Skeletal muscle satellite cell (primary cell): ENCODE measurements at regions not wholly inside any gene's neighbourhood (a gene's known extent, or its start where the extent isn't known, plus 50 kb on each side); places are given as distances from the start of the nearest gene placed in this dataset.

ENCODE experiments used
- H3K27me3 ChIP-seq: 2 replicates; pipeline ENCODE4 v1.7.0; 2013; ENCODE audit warnings: low read length; ENCODE audit not compliant: control insufficient read depth, insufficient read depth
- H3K36me3 ChIP-seq: 2 replicates; pipeline ENCODE4 v1.7.0; 2013; ENCODE audit warnings: mild to moderate bottlenecking, control low read depth, low read length; ENCODE audit not compliant: insufficient read depth
- H3K4me1 ChIP-seq: 2 replicates; pipeline ENCODE4 v1.7.0; 2013; ENCODE audit warnings: low read length; ENCODE audit not compliant: control insufficient read depth, insufficient read depth
- H3K4me2 ChIP-seq: 2 replicates; pipeline ENCODE4 v1.7.0; 2013; ENCODE audit warnings: mild to moderate bottlenecking, low read length
- H3K4me3 ChIP-seq: 2 replicates; pipeline ENCODE4 v1.7.0; 2013; ENCODE audit warnings: low read length
- H3K9ac ChIP-seq: 2 replicates; pipeline ENCODE4 v1.7.0; 2013; ENCODE audit warnings: mild to moderate bottlenecking, low read depth, low read length, moderate library complexity
- H3K9me3 ChIP-seq: replicated peaks from 2 replicates; pipeline ENCODE4 v1.7.0; 2013; ENCODE audit warnings: mild to moderate bottlenecking, control low read depth, low read length

GRCh38 chr18:22634464-22634863 is 216.7 kb upstream of the CTAGE1 start:
- Histone ChIP-seq H3K9me3 (no peaks in the 10 kb centered on the region), H3K27me3 (no peaks in the 10 kb centered on the region), H3K4me1 (peaks cover 13% of the 10 kb centered on the region), H3K4me3 (no peak overlapping the region), H3K4me2 (no peak overlapping the region), H3K9ac (no peak overlapping the region), H3K36me3 (no peaks in the 10 kb centered on the region)

DNA sequence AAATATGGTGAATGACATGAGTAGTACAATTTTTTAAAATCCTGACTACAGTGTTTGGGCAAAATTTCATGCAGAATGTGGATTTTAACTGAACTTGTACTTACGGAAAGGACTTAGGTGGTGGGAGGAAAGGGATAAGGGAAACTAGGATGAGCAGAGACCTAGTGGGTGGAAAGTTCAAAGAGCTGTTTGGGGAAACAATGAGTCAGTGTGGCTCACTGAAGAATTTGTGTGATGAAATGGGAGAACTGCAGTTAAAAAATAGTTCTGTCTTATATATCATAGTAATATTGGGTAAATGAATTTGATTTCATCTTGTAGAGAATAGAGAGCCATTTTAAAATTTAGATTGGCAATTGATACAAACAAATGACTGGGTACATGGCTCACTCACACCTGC is 220.1 kb upstream of the CTAGE1 start:
- Histone ChIP-seq H3K4me1 (peaks cover 22% of the 10 kb centered on the region), H3K4me3 (no peak overlapping the region), H3K9me3 (no peaks in the 10 kb centered on the region), H3K36me3 (no peaks in the 10 kb centered on the region), H3K9ac (no peak overlapping the region), H3K27me3 (no peaks in the 10 kb centered on the region), H3K4me2 (no peak overlapping the region)

DNA sequence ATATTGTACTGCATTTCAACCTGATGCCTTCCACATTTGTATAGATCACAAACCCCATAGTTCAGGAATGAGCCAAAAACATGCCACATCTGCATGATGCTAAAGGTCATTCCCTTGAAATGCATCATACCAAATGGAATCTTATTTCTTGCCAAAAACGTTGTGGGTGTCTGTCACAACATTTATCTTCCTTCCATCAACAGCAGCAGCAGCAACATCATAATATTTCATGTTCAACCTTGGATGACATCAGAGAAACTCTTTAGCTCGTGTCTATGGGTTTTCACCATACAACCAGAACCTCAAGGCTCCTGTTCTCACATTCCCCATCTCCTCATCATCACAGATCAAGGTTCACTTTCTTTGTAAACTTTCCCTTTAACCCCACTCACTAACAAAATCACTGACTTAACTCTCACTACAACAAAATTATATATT is 221.3 kb upstream of the CTAGE1 start:
- Histone ChIP-seq H3K9me3 (no peaks in the 10 kb centered on the region), H3K4me2 (no peak overlapping the region), H3K9ac (no peak overlapping the region), H3K27me3 (no peaks in the 10 kb centered on the region), H3K4me3 (no peak overlapping the region), H3K36me3 (no peaks in the 10 kb centered on the region), H3K4me1 (peaks cover 22% of the 10 kb centered on the region)

DNA sequence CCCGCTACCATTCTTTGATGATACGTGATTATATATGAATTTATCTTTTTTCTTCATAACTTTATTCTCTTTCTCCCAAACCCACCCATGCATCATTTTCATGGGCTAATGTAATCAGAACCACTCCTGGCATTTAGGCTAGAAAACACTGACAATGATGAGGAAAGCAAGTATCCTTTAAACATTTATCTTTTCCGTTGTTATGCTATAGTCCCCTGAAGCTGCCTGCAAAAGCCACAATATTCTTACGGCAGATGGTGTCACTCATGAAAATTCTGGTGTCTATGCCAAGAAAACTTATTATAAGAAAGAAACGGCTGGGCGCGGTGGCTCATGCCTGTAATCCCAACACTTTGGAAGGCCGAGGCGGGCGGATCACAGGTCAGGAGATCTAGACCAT is 221.8 kb upstream of the CTAGE1 start:
- no peak overlapping the region for H3K4me3 ChIP-seq
- H3K36me3 ChIP-seq: no peaks in the 10 kb centered on the region
- peaks cover 22% of the 10 kb centered on the region for H3K4me1 ChIP-seq
- no peak overlapping the region for H3K4me2 ChIP-seq
- no peak overlapping the region for H3K9ac ChIP-seq
- no peaks in the 10 kb centered on the region for H3K27me3 ChIP-seq
- no peaks in the 10 kb centered on the region for H3K9me3 ChIP-seq

- H3K36me3 ChIP-seq: no peaks in the 10 kb centered on the region
- H3K4me1 ChIP-seq: peaks cover 22% of the 10 kb centered on the region
- no peaks in the 10 kb centered on the region for H3K9me3 ChIP-seq
- H3K27me3 ChIP-seq: no peaks in the 10 kb centered on the region
- no peak overlapping the region for H3K4me3 ChIP-seq
- H3K9ac ChIP-seq: no peak overlapping the region
- H3K4me2 ChIP-seq: no peak overlapping the region
Observed at GRCh38 chr18:22640281-22640842, 222.6 kb upstream of the CTAGE1 start.

DNA sequence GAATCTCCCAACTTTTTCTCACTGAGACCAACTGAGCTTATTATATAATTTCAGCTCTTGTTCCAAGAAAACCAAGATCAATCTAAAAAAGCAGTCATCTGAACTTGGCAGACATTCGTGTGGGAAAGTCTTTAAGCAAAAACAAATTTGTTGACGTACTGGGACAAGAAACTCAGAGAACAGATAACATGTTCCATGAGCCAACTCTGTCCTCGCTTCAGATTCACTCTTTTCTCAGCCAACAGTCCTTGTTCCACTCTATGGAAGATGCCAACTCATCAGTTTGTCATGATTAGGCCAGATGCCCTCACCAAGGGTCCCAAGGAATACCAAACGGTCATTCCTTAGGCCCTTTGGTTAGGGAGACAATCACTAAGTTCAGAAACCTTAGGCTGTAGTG is 224.2 kb upstream of the CTAGE1 start:
- Histone ChIP-seq H3K4me3 (no peak overlapping the region), H3K4me2 (no peak overlapping the region), H3K27me3 (no peaks in the 10 kb centered on the region), H3K9me3 (no peaks in the 10 kb centered on the region), H3K9ac (no peak overlapping the region), H3K4me1 (peaks cover 22% of the 10 kb centered on the region), H3K36me3 (no peaks in the 10 kb centered on the region)

- Histone ChIP-seq H3K4me3 (no peak overlapping the region), H3K9me3 (no peaks in the 10 kb centered on the region), H3K9ac (no peak overlapping the region), H3K4me2 (no peak overlapping the region), H3K4me1 (peaks cover 14% of the 10 kb centered on the region), H3K36me3 (no peaks in the 10 kb centered on the region), H3K27me3 (no peaks in the 10 kb centered on the region)
Observed at GRCh38 chr18:22643731-22644130, 226.0 kb upstream of the CTAGE1 start.

DNA sequence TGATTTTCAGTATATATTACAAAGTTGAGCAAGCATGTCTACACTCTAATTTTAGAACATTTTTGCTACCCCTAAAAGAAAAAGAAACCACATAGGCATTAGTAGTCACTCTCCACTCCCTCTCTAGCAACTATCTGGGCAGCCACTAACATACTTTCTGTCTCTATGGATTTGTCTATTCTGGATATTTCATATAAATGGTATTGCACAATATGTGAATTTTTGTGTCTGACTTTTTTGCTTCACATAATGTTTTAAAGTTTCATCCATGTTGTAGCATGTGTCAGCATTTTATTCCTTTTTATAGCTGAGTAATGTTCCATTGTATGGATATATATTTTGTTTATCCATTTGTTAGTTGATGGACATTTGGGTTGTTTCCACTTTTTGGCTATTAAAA is 232.5 kb upstream of the CTAGE1 start:
- Histone ChIP-seq H3K9ac (no peak overlapping the region), H3K4me1 (no peaks in the 10 kb centered on the region), H3K9me3 (no peaks in the 10 kb centered on the region), H3K36me3 (no peaks in the 10 kb centered on the region), H3K4me3 (no peak overlapping the region), H3K4me2 (no peak overlapping the region), H3K27me3 (no peaks in the 10 kb centered on the region)

DNA sequence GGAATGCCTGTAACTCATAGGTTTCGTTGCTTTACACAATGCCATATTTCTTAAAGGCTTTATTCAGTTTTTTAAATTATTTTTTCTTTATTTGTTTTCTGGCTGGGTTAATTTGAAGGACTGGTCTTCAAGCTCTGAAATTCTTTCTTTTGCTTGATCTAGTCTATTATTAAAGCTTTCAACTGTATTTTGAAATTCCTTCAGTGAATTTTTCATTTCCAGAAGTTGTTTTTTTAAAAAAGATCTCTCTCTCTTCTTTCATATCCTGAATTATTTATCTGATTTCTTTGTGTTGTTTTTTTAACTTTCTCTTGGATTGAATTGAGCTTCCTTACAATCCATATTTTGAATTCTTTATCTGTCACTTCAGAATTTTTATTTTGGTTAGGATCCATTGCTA is 239.9 kb upstream of the CTAGE1 start:
- Histone ChIP-seq H3K27me3 (no peaks in the 10 kb centered on the region), H3K9ac (no peak overlapping the region), H3K4me2 (no peak overlapping the region), H3K36me3 (no peaks in the 10 kb centered on the region), H3K4me1 (no peaks in the 10 kb centered on the region), H3K4me3 (no peak overlapping the region), H3K9me3 (peaks cover 3% of the 10 kb centered on the region)

DNA sequence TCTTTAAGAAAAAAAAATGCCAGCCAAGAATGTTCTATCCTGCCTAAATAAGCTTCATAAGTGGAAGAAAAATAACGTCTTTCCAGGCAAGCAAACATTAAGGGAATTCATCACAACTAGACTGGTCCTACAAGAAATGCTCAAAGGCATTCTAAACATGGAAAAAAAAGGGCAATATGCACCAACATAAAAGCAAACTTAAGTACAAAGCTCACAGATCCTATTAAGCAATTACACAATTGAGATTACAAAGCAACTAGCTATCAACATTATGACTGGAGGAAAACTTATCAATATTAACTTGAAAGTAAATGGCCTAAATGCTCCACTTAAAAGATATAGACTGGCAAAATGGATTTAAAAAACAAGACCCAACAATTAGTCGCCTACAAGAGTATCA is 240.6 kb upstream of the CTAGE1 start:
- no peaks in the 10 kb centered on the region for H3K27me3 ChIP-seq
- H3K9ac ChIP-seq: no peak overlapping the region
- peaks cover 3% of the 10 kb centered on the region for H3K9me3 ChIP-seq
- no peaks in the 10 kb centered on the region for H3K4me1 ChIP-seq
- no peak overlapping the region for H3K4me2 ChIP-seq
- H3K36me3 ChIP-seq: no peaks in the 10 kb centered on the region
- no peak overlapping the region for H3K4me3 ChIP-seq

- peaks cover 16% of the 10 kb centered on the region for H3K4me1 ChIP-seq
- H3K9me3 ChIP-seq: no peaks in the 10 kb centered on the region
- no peaks in the 10 kb centered on the region for H3K36me3 ChIP-seq
- H3K4me3 ChIP-seq: no peak overlapping the region
- no peaks in the 10 kb centered on the region for H3K27me3 ChIP-seq
- no peak overlapping the region for H3K9ac ChIP-seq
- no peak overlapping the region for H3K4me2 ChIP-seq
Observed at GRCh38 chr18:22663378-22663777, 245.7 kb upstream of the CTAGE1 start.

GRCh38 chr18:22666411-22666940 is 248.8 kb upstream of the CTAGE1 start:
- Histone ChIP-seq H3K9me3 (no peaks in the 10 kb centered on the region), H3K4me2 (no peak overlapping the region), H3K9ac (no peak overlapping the region), H3K4me1 (peaks cover 24% of the 10 kb centered on the region), H3K36me3 (no peaks in the 10 kb centered on the region), H3K4me3 (no peak overlapping the region), H3K27me3 (no peaks in the 10 kb centered on the region)
